GM12864 (cell line): ENCODE measurements at regions not wholly inside any gene's neighbourhood (a gene's known extent, or its start where the extent isn't known, plus 50 kb on each side); places are given as distances from the start of the nearest gene placed in this dataset.

Experiments
- DNase-seq: peaks from one replicate; pipeline ENCODE4 v3.0.0-alpha.2; 2011; ENCODE audit warnings: low read depth
- H3K4me3 ChIP-seq: 2 replicates; pipeline ENCODE4 v1.5.1; 2011; ENCODE audit warnings: mild to moderate bottlenecking, low read depth, low read length, control low read depth
- TF ChIP-seq, protein P1 (sequence below): IDR thresholded peaks from 2 replicates; pipeline ENCODE4 v1.5.1; 2011; ENCODE audit warnings: low read depth, mild to moderate bottlenecking, moderate library complexity, low read length, control low read depth, inconsistent platforms; ENCODE audit errors: missing control alignments

DNA sequence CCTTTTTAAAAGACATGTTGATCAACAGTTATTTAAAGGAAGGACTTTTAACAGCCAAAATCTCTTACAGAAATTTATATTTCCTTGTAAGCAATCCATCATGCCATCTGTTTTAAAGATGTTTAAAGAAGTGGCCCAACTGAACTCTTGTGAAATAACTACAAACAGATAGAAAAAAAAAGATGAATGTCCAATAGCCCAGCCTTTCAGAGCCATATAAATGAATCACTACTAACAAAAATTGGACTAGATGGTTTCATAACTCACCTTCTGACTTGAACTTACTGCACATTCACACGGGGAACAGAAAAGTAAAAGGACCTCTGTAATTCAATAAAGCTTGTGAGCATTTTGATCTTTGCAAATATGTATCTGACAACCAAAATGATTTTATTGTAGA, 319.0 kb upstream of the CHAC2 start:
- H3K4me3 ChIP-seq, result no peak overlapping the region
- TF ChIP-seq, protein P1, sequence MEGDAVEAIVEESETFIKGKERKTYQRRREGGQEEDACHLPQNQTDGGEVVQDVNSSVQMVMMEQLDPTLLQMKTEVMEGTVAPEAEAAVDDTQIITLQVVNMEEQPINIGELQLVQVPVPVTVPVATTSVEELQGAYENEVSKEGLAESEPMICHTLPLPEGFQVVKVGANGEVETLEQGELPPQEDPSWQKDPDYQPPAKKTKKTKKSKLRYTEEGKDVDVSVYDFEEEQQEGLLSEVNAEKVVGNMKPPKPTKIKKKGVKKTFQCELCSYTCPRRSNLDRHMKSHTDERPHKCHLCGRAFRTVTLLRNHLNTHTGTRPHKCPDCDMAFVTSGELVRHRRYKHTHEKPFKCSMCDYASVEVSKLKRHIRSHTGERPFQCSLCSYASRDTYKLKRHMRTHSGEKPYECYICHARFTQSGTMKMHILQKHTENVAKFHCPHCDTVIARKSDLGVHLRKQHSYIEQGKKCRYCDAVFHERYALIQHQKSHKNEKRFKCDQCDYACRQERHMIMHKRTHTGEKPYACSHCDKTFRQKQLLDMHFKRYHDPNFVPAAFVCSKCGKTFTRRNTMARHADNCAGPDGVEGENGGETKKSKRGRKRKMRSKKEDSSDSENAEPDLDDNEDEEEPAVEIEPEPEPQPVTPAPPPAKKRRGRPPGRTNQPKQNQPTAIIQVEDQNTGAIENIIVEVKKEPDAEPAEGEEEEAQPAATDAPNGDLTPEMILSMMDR, result no peak
- DNase-seq, result no peak

DNA sequence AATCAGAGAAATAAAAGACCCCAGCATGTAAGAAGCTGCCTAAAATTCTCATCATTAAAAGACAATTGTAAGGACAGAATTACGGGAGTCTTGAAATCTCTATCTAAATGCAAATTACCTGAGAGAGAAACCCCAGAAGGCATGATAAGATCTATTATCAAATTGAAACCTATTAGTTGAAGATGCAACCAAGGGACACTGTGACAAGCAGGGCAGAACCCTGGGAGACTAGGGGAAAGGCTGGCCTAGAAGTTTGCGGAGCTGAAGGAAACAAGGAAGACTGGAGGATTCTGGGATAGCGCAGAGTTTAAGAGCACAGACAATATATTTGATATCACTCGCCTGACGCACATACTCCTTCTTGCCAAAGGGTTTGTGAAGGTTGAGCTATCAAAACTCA, 319.5 kb upstream of the CHAC2 start:
- no peak overlapping the region for H3K4me3 ChIP-seq
- TF ChIP-seq, protein P1, result no peak
- no peak for DNase-seq

DNA sequence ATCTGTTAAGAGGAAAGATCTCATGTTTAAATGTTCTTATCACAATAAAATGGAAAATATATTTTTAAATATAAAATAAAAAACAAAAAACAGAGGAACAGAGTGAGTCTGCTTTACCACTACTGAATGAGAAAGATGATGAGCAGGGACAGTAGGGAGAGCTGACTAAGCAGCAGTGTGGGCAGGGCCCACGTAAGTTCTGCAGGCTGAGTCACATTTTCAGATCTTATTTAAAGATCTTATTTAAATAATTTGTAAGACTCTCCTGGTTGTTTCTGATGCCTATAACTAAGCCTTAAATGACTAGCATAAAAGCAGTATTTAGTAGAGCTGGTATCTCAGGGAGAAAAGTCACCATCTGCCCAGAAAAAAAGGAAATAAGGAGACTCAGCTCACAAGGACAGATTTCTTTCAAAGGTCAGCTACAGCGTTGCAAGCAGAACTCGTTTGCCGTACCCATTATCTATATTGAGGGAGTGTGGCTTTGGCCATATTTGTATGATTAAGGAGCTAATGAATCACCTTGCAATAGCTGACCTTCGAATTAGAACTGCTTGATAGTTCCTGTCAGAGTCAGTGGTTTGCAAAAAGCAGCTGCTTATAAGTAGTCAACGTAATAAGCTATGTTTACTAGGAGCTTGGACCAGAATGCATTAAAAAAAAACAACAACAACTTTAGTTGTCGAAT, 322.1 kb upstream of the CHAC2 start:
- DNase-seq, result no peak
- H3K4me3 ChIP-seq, result no peak overlapping the region
- TF ChIP-seq, protein P1, result no peak

DNA sequence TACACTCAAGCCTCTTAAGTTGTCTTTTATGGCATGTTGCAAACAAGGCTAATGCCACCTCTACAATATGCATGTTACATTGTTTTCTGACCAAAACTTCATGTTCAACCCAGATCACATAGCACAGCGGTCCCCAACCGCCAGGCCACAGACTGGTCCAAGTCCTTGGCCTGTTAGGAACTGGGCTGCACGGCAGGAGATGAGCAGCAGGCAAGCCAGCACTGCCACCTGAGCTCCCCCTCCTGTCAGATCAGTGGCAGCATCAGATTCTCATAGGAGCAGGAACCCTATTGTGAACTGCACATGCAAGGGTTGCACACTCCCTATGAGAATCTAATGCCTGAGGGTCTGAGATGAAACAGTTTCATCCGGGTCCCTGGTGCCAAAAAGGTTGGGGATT, 324.8 kb upstream of the CHAC2 start:
- no peak for DNase-seq
- TF ChIP-seq, protein P1, result peak; percentile 13
- no peak overlapping the region for H3K4me3 ChIP-seq

DNA sequence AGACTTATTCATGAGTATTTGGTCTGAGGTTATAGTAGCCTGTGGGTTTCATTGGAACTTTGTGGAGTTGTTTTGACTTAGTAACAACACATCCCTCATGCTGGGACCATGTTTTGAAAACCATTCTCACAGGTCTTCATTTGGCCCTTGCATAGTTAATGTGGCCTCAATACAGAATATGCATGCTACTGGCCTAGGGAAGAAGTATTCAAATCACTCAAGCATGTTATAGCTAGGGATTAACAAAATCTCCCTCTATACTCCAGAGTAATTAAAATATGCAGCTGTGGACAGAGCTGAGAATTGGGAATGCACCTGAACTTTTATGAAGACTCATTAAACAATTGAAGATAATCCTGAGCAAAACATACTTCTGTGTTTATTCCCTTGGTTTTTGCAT, 325.5 kb upstream of the CHAC2 start:
- TF ChIP-seq, protein P1, result no peak
- H3K4me3 ChIP-seq, result no peak overlapping the region
- DNase-seq, result no peak

DNA sequence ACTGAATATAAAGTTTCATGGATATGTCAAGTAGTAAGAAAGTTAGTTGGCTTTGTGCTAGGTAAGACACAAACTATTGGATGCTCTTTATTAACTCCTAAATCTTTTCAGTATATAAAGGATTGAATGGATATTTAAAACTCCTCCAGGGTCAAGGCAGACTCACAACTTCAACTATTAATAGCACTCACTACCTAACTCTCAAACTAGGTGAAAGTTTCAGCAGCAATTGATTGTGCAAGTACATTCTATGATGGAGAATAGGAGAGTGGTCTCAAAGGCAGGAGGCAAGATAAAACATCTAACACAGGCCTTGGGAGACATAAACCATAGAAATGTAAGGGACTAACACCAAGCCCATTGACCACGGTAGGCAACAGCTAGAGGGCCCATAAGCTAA, 328.9 kb upstream of the CHAC2 start:
- no peak overlapping the region for H3K4me3 ChIP-seq
- DNase-seq, result no peak
- TF ChIP-seq, protein P1, result no peak

DNA sequence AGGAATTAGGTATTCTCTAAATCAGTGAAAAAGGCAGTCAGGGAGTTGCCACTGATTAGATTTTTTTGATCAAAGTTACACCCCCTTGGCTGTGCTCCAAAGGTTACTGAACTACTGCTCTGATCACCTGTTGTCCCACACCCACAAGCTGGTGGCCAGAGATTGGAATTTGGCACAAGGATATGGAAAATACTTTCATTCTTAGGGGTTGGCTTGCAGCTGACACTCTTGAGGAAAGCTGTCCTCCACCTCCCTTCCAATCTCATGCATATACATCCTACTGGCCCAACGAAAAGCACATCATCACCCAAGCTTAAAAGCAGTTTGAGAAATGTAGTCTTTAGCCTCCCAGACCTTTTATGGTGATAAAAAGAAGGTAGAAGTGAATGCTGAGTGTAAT, 329.5 kb upstream of the CHAC2 start:
- TF ChIP-seq, protein P1, result no peak
- no peak overlapping the region for H3K4me3 ChIP-seq
- DNase-seq, result no peak
